ENCODE measurements at regions not wholly inside any gene's neighbourhood (a gene's known extent, or its start where the extent isn't known, plus 50 kb on each side); places are given as distances from the start of the nearest gene placed in this dataset.
"Not testable (repeated sequence)": the region's sequence is repeated elsewhere in the genome, so short reads cannot be mapped to it uniquely, and the experiment has no call there.

- no peak overlapping the region for H3K4me3 Mint-ChIP-seq
- no peaks in the 10 kb centered on the region for H3K4me1 Mint-ChIP-seq
- no peak overlapping the region for H3K27ac Mint-ChIP-seq
- H3K36me3 Mint-ChIP-seq (ENCODE audit: low read depth), result no peaks in the 10 kb centered on the region
- no peaks in the 10 kb centered on the region for H3K27me3 Mint-ChIP-seq
- peaks cover 6% of the 10 kb centered on the region for H3K9me3 Mint-ChIP-seq
- ATAC-seq (replicated peaks), result no peak
Measured at GRCh38 chr4:180336494-180337090, 1906.6 kb upstream of the TENM3 start.

- H3K4me1 Mint-ChIP-seq, result no peaks in the 10 kb centered on the region
- no peaks in the 10 kb centered on the region for H3K27me3 Mint-ChIP-seq
- H3K27ac Mint-ChIP-seq, result no peak overlapping the region
- H3K36me3 Mint-ChIP-seq (ENCODE audit: low read depth), result no peaks in the 10 kb centered on the region
- H3K9me3 Mint-ChIP-seq, result peaks cover 11% of the 10 kb centered on the region
- H3K4me3 Mint-ChIP-seq, result no peak overlapping the region
- no peak for ATAC-seq (replicated peaks)
Measured at GRCh38 chr4:180341926-180342325, 1901.3 kb upstream of the TENM3 start.

- Mint-ChIP-seq H3K27ac (no peak overlapping the region), H3K4me3 (no peak overlapping the region), H3K4me1 (no peaks in the 10 kb centered on the region), H3K27me3 (no peaks in the 10 kb centered on the region), H3K36me3 (ENCODE audit: low read depth) (no peaks in the 10 kb centered on the region), H3K9me3 (peaks cover 5% of the 10 kb centered on the region)
- ATAC-seq (replicated peaks), result no peak
Measured at GRCh38 chr4:180350901-180351300, 1892.3 kb upstream of the TENM3 start.

GRCh38 chr4:180356766-180357165 is 1886.4 kb upstream of the TENM3 start:
- Mint-ChIP-seq H3K36me3 (ENCODE audit: low read depth) (no peaks in the 10 kb centered on the region), H3K4me1 (no peaks in the 10 kb centered on the region), H3K9me3 (peaks cover 6% of the 10 kb centered on the region), H3K4me3 (no peak overlapping the region), H3K27ac (no peak overlapping the region), H3K27me3 (no peaks in the 10 kb centered on the region)
- no peak for ATAC-seq (replicated peaks)

- not testable (repeated sequence) for H3K4me1 Mint-ChIP-seq; H3K4me3 Mint-ChIP-seq; ATAC-seq (replicated peaks); H3K27me3 Mint-ChIP-seq; H3K36me3 Mint-ChIP-seq (ENCODE audit: low read depth); H3K27ac Mint-ChIP-seq; H3K9me3 Mint-ChIP-seq
Measured at GRCh38 chr4:180360113-180360512, 1883.1 kb upstream of the TENM3 start.

- Mint-ChIP-seq H3K4me3 (no peak overlapping the region), H3K4me1 (no peaks in the 10 kb centered on the region), H3K27me3 (no peaks in the 10 kb centered on the region), H3K9me3 (peaks cover 11% of the 10 kb centered on the region), H3K27ac (no peak overlapping the region), H3K36me3 (ENCODE audit: low read depth) (no peaks in the 10 kb centered on the region)
- no peak for ATAC-seq (replicated peaks)
Measured at GRCh38 chr4:180363815-180364214, 1879.4 kb upstream of the TENM3 start.

- H3K9me3 Mint-ChIP-seq, result no peaks in the 10 kb centered on the region
- no peaks in the 10 kb centered on the region for H3K27me3 Mint-ChIP-seq
- no peak overlapping the region for H3K27ac Mint-ChIP-seq
- H3K4me3 Mint-ChIP-seq, result no peak overlapping the region
- H3K4me1 Mint-ChIP-seq, result no peaks in the 10 kb centered on the region
- no peaks in the 10 kb centered on the region for H3K36me3 Mint-ChIP-seq (ENCODE audit: low read depth)
- no peak for ATAC-seq (replicated peaks)
Measured at GRCh38 chr4:180372691-180373090, 1870.5 kb upstream of the TENM3 start.

GRCh38 chr4:180377741-180378140 is 1865.5 kb upstream of the TENM3 start:
- peaks cover 6% of the 10 kb centered on the region for H3K9me3 Mint-ChIP-seq
- no peaks in the 10 kb centered on the region for H3K36me3 Mint-ChIP-seq (ENCODE audit: low read depth)
- H3K27me3 Mint-ChIP-seq, result no peaks in the 10 kb centered on the region
- H3K4me1 Mint-ChIP-seq, result no peaks in the 10 kb centered on the region
- H3K4me3 Mint-ChIP-seq, result no peak overlapping the region
- ATAC-seq (replicated peaks), result no peak
- H3K27ac Mint-ChIP-seq, result no peak overlapping the region

- H3K4me1 Mint-ChIP-seq, result no peaks in the 10 kb centered on the region
- H3K27me3 Mint-ChIP-seq, result no peaks in the 10 kb centered on the region
- H3K27ac Mint-ChIP-seq, result no peak overlapping the region
- peak; percentile 71 for ATAC-seq (replicated peaks)
- no peaks in the 10 kb centered on the region for H3K36me3 Mint-ChIP-seq (ENCODE audit: low read depth)
- H3K4me3 Mint-ChIP-seq, result no peak overlapping the region
- peaks cover 17% of the 10 kb centered on the region for H3K9me3 Mint-ChIP-seq
Measured at GRCh38 chr4:180380733-180381132, 1862.5 kb upstream of the TENM3 start.

GRCh38 chr4:180391613-180392012 is 1851.6 kb upstream of the TENM3 start:
- peaks cover 5% of the 10 kb centered on the region for H3K9me3 Mint-ChIP-seq
- no peak overlapping the region for H3K27ac Mint-ChIP-seq
- H3K27me3 Mint-ChIP-seq, result no peaks in the 10 kb centered on the region
- H3K4me1 Mint-ChIP-seq, result no peaks in the 10 kb centered on the region
- no peaks in the 10 kb centered on the region for H3K36me3 Mint-ChIP-seq (ENCODE audit: low read depth)
- ATAC-seq (replicated peaks), result no peak
- no peak overlapping the region for H3K4me3 Mint-ChIP-seq

GRCh38 chr4:180394312-180394711 is 1848.9 kb upstream of the TENM3 start:
- Mint-ChIP-seq H3K4me3 (no peak overlapping the region), H3K27me3 (no peaks in the 10 kb centered on the region), H3K4me1 (no peaks in the 10 kb centered on the region), H3K36me3 (ENCODE audit: low read depth) (no peaks in the 10 kb centered on the region), H3K9me3 (peaks cover 11% of the 10 kb centered on the region), H3K27ac (no peak overlapping the region)
- no peak for ATAC-seq (replicated peaks)

GRCh38 chr4:180394730-180395129 is 1848.5 kb upstream of the TENM3 start:
- Mint-ChIP-seq H3K9me3 (peaks cover 11% of the 10 kb centered on the region), H3K27ac (no peak overlapping the region), H3K4me1 (no peaks in the 10 kb centered on the region), H3K27me3 (no peaks in the 10 kb centered on the region), H3K36me3 (ENCODE audit: low read depth) (no peaks in the 10 kb centered on the region), H3K4me3 (no peak overlapping the region)
- ATAC-seq (replicated peaks), result no peak

GRCh38 chr4:180398564-180398963 is 1844.6 kb upstream of the TENM3 start:
- no peak for ATAC-seq (replicated peaks)
- Mint-ChIP-seq H3K27me3 (no peaks in the 10 kb centered on the region), H3K9me3 (peaks cover 22% of the 10 kb centered on the region), H3K27ac (no peak overlapping the region), H3K36me3 (ENCODE audit: low read depth) (no peaks in the 10 kb centered on the region), H3K4me1 (no peaks in the 10 kb centered on the region), H3K4me3 (no peak overlapping the region)

GRCh38 chr4:180407275-180407885 is 1835.8 kb upstream of the TENM3 start:
- Mint-ChIP-seq H3K27ac (no peak overlapping the region), H3K4me3 (no peak overlapping the region), H3K27me3 (no peaks in the 10 kb centered on the region), H3K36me3 (ENCODE audit: low read depth) (no peaks in the 10 kb centered on the region), H3K9me3 (peaks cover 7% of the 10 kb centered on the region), H3K4me1 (no peaks in the 10 kb centered on the region)
- no peak for ATAC-seq (replicated peaks)

- Mint-ChIP-seq H3K4me3 (no peak overlapping the region), H3K36me3 (ENCODE audit: low read depth) (no peaks in the 10 kb centered on the region), H3K4me1 (no peaks in the 10 kb centered on the region), H3K27me3 (no peaks in the 10 kb centered on the region), H3K9me3 (peaks cover 9% of the 10 kb centered on the region), H3K27ac (no peak overlapping the region)
- no peak for ATAC-seq (replicated peaks)
Measured at GRCh38 chr4:180418819-180419531, 1824.2 kb upstream of the TENM3 start.
